ENCODE measurements at regions not wholly inside any gene's neighbourhood (a gene's known extent, or its start where the extent isn't known, plus 50 kb on each side); places are given as distances from the start of the nearest gene placed in this dataset.
"Not testable (repeated sequence)": the region's sequence is repeated elsewhere in the genome, so short reads cannot be mapped to it uniquely, and the experiment has no call there.

- no peak overlapping the region for H2AFZ ChIP-seq (ENCODE audit: low read length)
- DNase-seq, result no peak
These were observed 305.7 kb upstream of the MDFIC2 start for GRCh38 chr3:70618151-70618550.

DNA sequence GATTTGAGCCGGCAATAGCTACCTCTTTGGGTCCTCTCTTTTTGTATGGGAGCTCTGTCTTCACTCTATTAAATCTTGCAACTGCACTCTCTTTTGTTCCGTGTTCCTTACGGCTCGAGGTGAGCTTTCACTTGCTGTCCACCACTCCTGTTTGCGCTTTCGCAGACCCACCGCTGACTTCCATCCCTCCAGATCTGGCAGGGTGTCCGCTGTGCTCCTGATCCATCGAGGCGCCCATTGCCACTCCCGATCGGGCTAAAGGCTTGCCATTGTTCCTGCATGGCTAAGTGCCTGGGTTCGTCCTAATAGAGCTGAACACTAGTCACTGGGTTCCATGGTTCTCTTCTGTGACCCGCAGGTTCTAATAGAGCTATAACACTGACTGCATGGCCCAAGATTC is 304.9 kb upstream of the MDFIC2 start:
- intact Hi-C loops (cut with micrococcal nuclease); CTCF ChIA-PET; H2AFZ ChIP-seq (ENCODE audit: low read length); H3K27me3 ChIP-seq (ENCODE audit: low read length); POLR2A ChIA-PET (ENCODE audit: unreplicated experiment); H4K20me1 ChIP-seq (ENCODE audit: low read length); H3K36me3 ChIP-seq (ENCODE audit: low read depth, low read length); BruUV-seq (replicated peaks); H3K9me3 ChIP-seq (ENCODE audit: low read length); ATAC-seq; H3K4me2 ChIP-seq (ENCODE audit: low read length); H3K9me2 ChIP-seq (replicated peaks; ENCODE audit: low read length); H3F3A ChIP-seq (ENCODE audit: low read length, unreplicated experiment); H3K79me2 ChIP-seq (ENCODE audit: low read length); H3K27ac ChIP-seq (ENCODE audit: low read length); H3K4me3 ChIP-seq (ENCODE audit: low read length); H3K4me1 ChIP-seq (ENCODE audit: insufficient read depth, low read length); H3K9ac ChIP-seq (ENCODE audit: low read length); DNase-seq: not testable (repeated sequence)

More at GRCh38 chr3:70618151-70618550, 305.7 kb upstream of the MDFIC2 start:
- Histone ChIP-seq H3K9me3 (ENCODE audit: low read length) (no peaks in the 10 kb centered on the region), H3K27ac (ENCODE audit: low read length) (no peak overlapping the region), H3K36me3 (ENCODE audit: low read depth, low read length) (no peaks in the 10 kb centered on the region; the same call in 1 of the 2 replicates), H3K9me2 (replicated peaks; ENCODE audit: low read length) (no peaks in the 10 kb centered on the region), H3K4me1 (ENCODE audit: insufficient read depth, low read length) (no peaks in the 10 kb centered on the region), H3K27me3 (ENCODE audit: low read length) (no peaks in the 10 kb centered on the region), H3F3A (ENCODE audit: low read length, unreplicated experiment) (no peaks in the 10 kb centered on the region), H3K4me2 (ENCODE audit: low read length) (no peak overlapping the region), H3K9ac (ENCODE audit: low read length) (no peak overlapping the region), H3K79me2 (ENCODE audit: low read length) (no peaks in the 10 kb centered on the region), H3K4me3 (ENCODE audit: low read length) (no peak overlapping the region), H4K20me1 (ENCODE audit: low read length) (no peaks in the 10 kb centered on the region)
- intact Hi-C loops (cut with micrococcal nuclease), result no loop called here
- no TSS peak for BruUV-seq (replicated peaks)
- ATAC-seq, result no peak
- ChIA-PET CTCF (no interaction called here), POLR2A (ENCODE audit: unreplicated experiment) (interaction anchor here (0.6 kb wide), 1 partner anchor 14 kb away, joined by 5 read pairs; no protein-coding TSS in a partner anchor)
- TF ChIP-seq EZH2phosphoT487 (IDR thresholded peaks at IDR 0.05; ENCODE audit: borderline replicate concordance, low read length) (no peak), CTCF (conservative IDR thresholded peaks at IDR 0.05; ENCODE audit: low read depth, low read length) (no peak), EZH2 (IDR thresholded peaks at IDR 0.05; ENCODE audit: low read length, unreplicated experiment) (no peak)

GRCh38 chr3:70615286-70615685 is 302.8 kb upstream of the MDFIC2 start:
- Histone ChIP-seq H3K9ac (ENCODE audit: low read length) (no peak overlapping the region), H3K79me2 (ENCODE audit: low read length) (0 out of 2 replicates have a peak, but pooled peaks cover 3% of the 10 kb centered on the region), H3K27me3 (ENCODE audit: low read length) (no peaks in the 10 kb centered on the region), H3K9me2 (replicated peaks; ENCODE audit: low read length) (no peaks in the 10 kb centered on the region), H2AFZ (ENCODE audit: low read length) (no peak overlapping the region), H3K36me3 (ENCODE audit: low read depth, low read length) (no peaks in the 10 kb centered on the region; the same call in 1 of the 2 replicates), H3K9me3 (ENCODE audit: low read length) (no peaks in the 10 kb centered on the region), H4K20me1 (ENCODE audit: low read length) (no peaks in the 10 kb centered on the region), H3K4me2 (ENCODE audit: low read length) (no peak overlapping the region), H3F3A (ENCODE audit: low read length, unreplicated experiment) (no peaks in the 10 kb centered on the region), H3K4me3 (ENCODE audit: low read length) (no peak overlapping the region), H3K4me1 (ENCODE audit: insufficient read depth, low read length) (no peaks in the 10 kb centered on the region), H3K27ac (ENCODE audit: low read length) (no peak overlapping the region)
- CTCF ChIA-PET, result no interaction called here
- no peak for ATAC-seq
- BruUV-seq (replicated peaks), result no TSS peak
- POLR2A ChIA-PET (ENCODE audit: unreplicated experiment), result no interaction called here
- DNase-seq, result no peak
- intact Hi-C loops (cut with micrococcal nuclease), result no loop called here
- TF ChIP-seq EZH2 (IDR thresholded peaks at IDR 0.05; ENCODE audit: low read length, unreplicated experiment), result no peak
- TF ChIP-seq EZH2phosphoT487 (IDR thresholded peaks at IDR 0.05; ENCODE audit: borderline replicate concordance, low read length), result no peak
- no peak for TF ChIP-seq CTCF (conservative IDR thresholded peaks at IDR 0.05; ENCODE audit: low read depth, low read length)

All from PC-3 (cell line).